ENCODE measurements at regions not wholly inside any gene's neighbourhood (a gene's known extent, or its start where the extent isn't known, plus 50 kb on each side); places are given as distances from the start of the nearest gene placed in this dataset.
"Not testable (repeated sequence)": the region's sequence is repeated elsewhere in the genome, so short reads cannot be mapped to it uniquely, and the experiment has no call there.

DNA sequence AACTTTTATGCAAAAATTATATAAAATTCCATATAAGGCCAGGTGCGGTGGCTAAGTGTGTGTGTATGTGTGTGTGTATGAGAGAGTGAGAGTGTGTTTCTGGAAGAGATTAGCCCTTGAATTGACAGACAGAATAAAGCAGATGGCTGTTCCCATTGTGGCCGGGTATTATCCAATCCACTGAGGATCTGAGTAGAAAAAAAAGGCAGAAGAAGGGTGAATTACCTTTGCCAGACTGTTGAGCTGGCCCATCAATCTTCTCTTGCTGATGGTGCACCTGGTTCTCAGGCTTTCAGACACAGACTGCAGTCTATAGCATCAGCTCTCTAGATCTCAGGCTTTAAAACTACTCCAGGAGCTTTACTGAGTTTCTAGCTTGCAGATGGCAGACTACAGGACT, 92.2 kb upstream of the SLIT2 start:
- H3K36me3 ChIP-seq = no peaks in the 10 kb centered on the region
- no peak for DNase-seq
- in situ Hi-C loops (cut with MboI; ENCODE audit: low pct_ligation_motif_present in 1 of 4, low pct_unique_long_range_greater_than_20kb in 1 of 4, low sequenced_read_pairs in 3 of 4) (no loop called here), intact Hi-C loops (cut with DNase I; ENCODE audit: low total_unique reads) (no loop called here)
- H3K4me3 ChIP-seq = no peak overlapping the region
- H3K27ac ChIP-seq = no peak overlapping the region
- no peak for TF ChIP-seq POLR2AphosphoS5 (IDR thresholded peaks at IDR 0.05)
- 87 to 88% methylated on average over 2 of the region's 2 CpGs for WGBS, 2 donors (ENCODE audit: low coverage in 1 of 2)
- H3K4me1 ChIP-seq = no peaks in the 10 kb centered on the region
- H3K9me3 ChIP-seq = no peaks in the 10 kb centered on the region
- no peaks in the 10 kb centered on the region for H3K27me3 ChIP-seq

DNA sequence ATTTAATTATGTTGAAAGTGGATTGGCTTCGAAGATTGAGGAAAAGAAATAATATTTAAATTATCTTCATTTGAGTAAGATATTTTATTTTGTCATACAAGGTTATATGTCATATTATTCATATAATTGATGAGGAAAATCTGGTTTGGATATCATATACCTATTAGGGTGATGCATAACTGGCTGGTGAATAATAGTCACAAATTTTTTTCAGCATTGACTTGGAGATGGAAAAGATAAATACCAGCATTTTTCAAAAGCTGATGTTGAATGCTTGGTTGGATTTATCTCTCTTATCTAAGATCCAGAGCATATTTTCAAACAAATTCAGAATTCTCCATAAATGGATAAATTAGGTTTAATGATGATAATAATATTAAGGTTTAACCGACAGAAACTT, 93.5 kb upstream of the SLIT2 start:
- H3K4me1 ChIP-seq = no peaks in the 10 kb centered on the region
- H3K27me3 ChIP-seq = no peaks in the 10 kb centered on the region
- TF ChIP-seq POLR2AphosphoS5 (IDR thresholded peaks at IDR 0.05) (no peak), EP300 (IDR thresholded peaks at IDR 0.05; ENCODE audit: low read depth) (no peak)
- no peaks in the 10 kb centered on the region for H3K36me3 ChIP-seq
- no peak overlapping the region for H3K27ac ChIP-seq
- no peak overlapping the region for H3K4me3 ChIP-seq
- DNase-seq = no peak
- in situ Hi-C loops (cut with MboI; ENCODE audit: low pct_ligation_motif_present in 1 of 4, low pct_unique_long_range_greater_than_20kb in 1 of 4, low sequenced_read_pairs in 3 of 4) (no loop called here), intact Hi-C loops (cut with DNase I; ENCODE audit: low total_unique reads) (no loop called here)
- 83 to 91% methylated on average over 2 of the region's 2 CpGs for WGBS, 2 donors (ENCODE audit: low coverage in 1 of 2)
- H3K9me3 ChIP-seq = no peaks in the 10 kb centered on the region

DNA sequence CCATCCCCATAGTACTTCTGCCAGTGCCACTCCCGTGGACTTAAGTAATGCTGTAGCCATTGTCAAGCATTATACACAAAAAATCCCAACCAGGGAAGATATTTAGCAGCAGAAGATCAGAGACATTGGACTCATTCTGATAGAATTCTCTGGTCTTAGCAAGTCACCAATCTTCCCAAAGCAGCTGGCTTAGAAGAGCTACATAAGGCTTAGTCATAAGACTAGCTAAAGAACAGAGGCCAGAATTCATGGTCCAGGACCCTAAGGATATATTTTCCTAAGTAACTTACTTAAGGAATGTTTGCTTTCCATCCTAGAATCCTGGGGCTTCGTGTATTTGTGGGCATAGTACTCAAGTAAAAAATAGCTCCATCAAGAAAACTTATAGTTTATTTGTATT, 100.3 kb upstream of the SLIT2 start:
- in situ Hi-C loops (cut with MboI; ENCODE audit: low pct_ligation_motif_present in 1 of 4, low pct_unique_long_range_greater_than_20kb in 1 of 4, low sequenced_read_pairs in 3 of 4) (no loop called here), intact Hi-C loops (cut with DNase I; ENCODE audit: low total_unique reads) (no loop called here)
- DNase-seq = no peak
- Histone ChIP-seq H3K27ac (no peak overlapping the region), H3K27me3 (no peaks in the 10 kb centered on the region), H3K9me3 (no peaks in the 10 kb centered on the region), H3K4me3 (no peak overlapping the region), H3K36me3 (no peaks in the 10 kb centered on the region), H3K4me1 (no peaks in the 10 kb centered on the region)
- 58 to 69% methylated on average over 2 of the region's 2 CpGs for WGBS, 2 donors (ENCODE audit: low coverage in 1 of 2)
- TF ChIP-seq, protein P1, sequence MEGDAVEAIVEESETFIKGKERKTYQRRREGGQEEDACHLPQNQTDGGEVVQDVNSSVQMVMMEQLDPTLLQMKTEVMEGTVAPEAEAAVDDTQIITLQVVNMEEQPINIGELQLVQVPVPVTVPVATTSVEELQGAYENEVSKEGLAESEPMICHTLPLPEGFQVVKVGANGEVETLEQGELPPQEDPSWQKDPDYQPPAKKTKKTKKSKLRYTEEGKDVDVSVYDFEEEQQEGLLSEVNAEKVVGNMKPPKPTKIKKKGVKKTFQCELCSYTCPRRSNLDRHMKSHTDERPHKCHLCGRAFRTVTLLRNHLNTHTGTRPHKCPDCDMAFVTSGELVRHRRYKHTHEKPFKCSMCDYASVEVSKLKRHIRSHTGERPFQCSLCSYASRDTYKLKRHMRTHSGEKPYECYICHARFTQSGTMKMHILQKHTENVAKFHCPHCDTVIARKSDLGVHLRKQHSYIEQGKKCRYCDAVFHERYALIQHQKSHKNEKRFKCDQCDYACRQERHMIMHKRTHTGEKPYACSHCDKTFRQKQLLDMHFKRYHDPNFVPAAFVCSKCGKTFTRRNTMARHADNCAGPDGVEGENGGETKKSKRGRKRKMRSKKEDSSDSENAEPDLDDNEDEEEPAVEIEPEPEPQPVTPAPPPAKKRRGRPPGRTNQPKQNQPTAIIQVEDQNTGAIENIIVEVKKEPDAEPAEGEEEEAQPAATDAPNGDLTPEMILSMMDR (IDR thresholded peaks at IDR 0.05) = no peak
- TF ChIP-seq POLR2AphosphoS5 (IDR thresholded peaks at IDR 0.05) = no peak
- TF ChIP-seq EP300 (IDR thresholded peaks at IDR 0.05; ENCODE audit: low read depth) = no peak
- no peak for TF ChIP-seq POLR2A (IDR thresholded peaks at IDR 0.05)

DNA sequence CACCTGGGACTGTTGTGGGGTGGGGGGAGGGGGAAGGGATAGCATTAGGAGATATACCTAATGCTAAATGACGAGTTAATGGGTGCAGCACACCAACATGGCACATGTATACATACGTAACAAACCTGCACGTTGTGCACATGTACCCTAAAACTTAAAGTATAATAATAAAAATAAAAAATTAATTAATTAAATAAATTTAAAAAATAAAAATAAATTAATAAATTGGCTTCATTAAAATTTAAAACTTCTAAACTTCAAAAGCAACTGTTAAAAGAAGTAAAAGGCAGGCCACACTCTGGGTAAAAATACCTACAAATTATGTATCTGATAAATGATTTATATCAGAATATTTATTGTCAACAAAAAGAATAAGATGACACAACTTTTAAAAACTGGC, 102.6 kb upstream of the SLIT2 start:
- in situ Hi-C loops (cut with MboI; ENCODE audit: low pct_ligation_motif_present in 1 of 4, low pct_unique_long_range_greater_than_20kb in 1 of 4, low sequenced_read_pairs in 3 of 4); H3K9me3 ChIP-seq; H3K4me1 ChIP-seq; H3K27me3 ChIP-seq; H3K27ac ChIP-seq; H3K36me3 ChIP-seq; DNase-seq; H3K4me3 ChIP-seq; intact Hi-C loops (cut with DNase I; ENCODE audit: low total_unique reads): not testable (repeated sequence)
- 82 to 88% methylated on average over 3 of the region's 3 CpGs for WGBS, 2 donors (ENCODE audit: low coverage in 1 of 2)

DNA sequence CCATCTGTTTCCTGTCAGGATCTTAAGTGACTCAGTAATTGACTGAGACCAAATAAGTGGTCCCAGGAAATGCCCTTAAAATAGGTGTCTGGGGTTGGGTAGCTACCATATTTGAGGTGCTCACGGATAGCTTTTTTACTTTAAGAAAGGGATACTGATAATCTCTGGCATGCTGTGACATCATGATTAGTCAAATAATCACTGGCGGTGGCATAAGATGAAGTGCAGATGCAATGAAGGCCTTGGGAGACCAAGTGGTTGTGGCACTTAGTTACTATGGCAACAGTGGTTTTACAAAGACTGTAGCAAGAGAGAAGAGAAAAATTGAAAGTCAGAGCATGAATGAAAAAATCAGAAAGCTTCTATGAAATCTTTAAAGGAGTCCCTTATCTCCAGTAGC, 114.5 kb upstream of the SLIT2 start:
- TF ChIP-seq EP300 (IDR thresholded peaks at IDR 0.05; ENCODE audit: low read depth) = no peak
- TF ChIP-seq, protein P1 (IDR thresholded peaks at IDR 0.05) = no peak
- no peak for TF ChIP-seq POLR2A (IDR thresholded peaks at IDR 0.05)
- TF ChIP-seq POLR2AphosphoS5 (IDR thresholded peaks at IDR 0.05) = no peak
- Histone ChIP-seq H3K27me3 (no peaks in the 10 kb centered on the region), H3K4me1 (no peaks in the 10 kb centered on the region), H3K27ac (no peak overlapping the region), H3K36me3 (no peaks in the 10 kb centered on the region), H3K9me3 (peaks cover 0 to 3% of the 10 kb centered on the region in 2 donors), H3K4me3 (no peak overlapping the region)
- 54 to 86% methylated on average over 2 of the region's 2 CpGs for whole genome bisulfite sequencing, 2 donors (ENCODE audit: low coverage in 1 of 2)
- DNase-seq = no peak
- in situ Hi-C loops (cut with MboI; ENCODE audit: low pct_ligation_motif_present in 1 of 4, low pct_unique_long_range_greater_than_20kb in 1 of 4, low sequenced_read_pairs in 3 of 4) = no loop called here
- intact Hi-C loops (cut with DNase I; ENCODE audit: low total_unique reads) = no loop called here

DNA sequence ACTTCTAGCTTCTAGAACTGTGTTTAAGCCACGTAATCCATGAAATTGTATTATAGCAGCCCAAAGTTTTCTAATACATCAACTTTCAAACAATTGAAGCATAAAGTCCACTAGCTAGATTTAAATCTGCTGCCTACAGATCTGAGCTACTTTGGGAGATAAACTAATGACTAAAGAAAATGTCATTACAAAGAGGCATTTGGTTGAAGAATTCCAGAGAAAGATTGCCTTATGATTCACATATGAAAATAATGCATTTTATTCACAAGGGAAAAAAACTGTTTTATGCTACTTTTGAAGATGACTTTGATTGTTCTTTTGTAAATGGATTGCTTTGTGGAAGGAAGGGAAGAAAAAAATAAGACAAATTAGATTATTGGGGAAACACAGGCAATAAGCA, 124.1 kb upstream of the SLIT2 start:
- Histone ChIP-seq H3K4me1 (no peaks in the 10 kb centered on the region), H3K36me3 (no peaks in the 10 kb centered on the region), H3K27me3 (no peaks in the 10 kb centered on the region), H3K4me3 (no peak overlapping the region), H3K27ac (no peak overlapping the region), H3K9me3 (no peaks in the 10 kb centered on the region)
- no peak for DNase-seq
- WGBS, 2 donors (ENCODE audit: low coverage in 1 of 2) = 75 to 83% methylated on average over 1 of the region's 1 CpG
- no peak for TF ChIP-seq POLR2A (IDR thresholded peaks at IDR 0.05)
- TF ChIP-seq, protein P1 (IDR thresholded peaks at IDR 0.05) = no peak
- in situ Hi-C loops (cut with MboI; ENCODE audit: low pct_ligation_motif_present in 1 of 4, low pct_unique_long_range_greater_than_20kb in 1 of 4, low sequenced_read_pairs in 3 of 4) = no loop called here
- intact Hi-C loops (cut with DNase I; ENCODE audit: low total_unique reads) = no loop called here

All from transverse colon (tissue), 4 donors.